HEK293 (cell line): ENCODE measurements at regions not wholly inside any gene's neighbourhood (a gene's known extent, or its start where the extent isn't known, plus 50 kb on each side); places are given as distances from the start of the nearest gene placed in this dataset.

Experiments
- CTCF ChIA-PET: fragments of 350-600 bp; formaldehyde crosslinking; extraction: SDS; loops from one replicate; lab custom pipeline; 2021; ENCODE audit warnings: antibody characterized with exemption; lab: Yijun Ruan, JAX
- POLR2A ChIA-PET: fragments of 300-600 bp; formaldehyde crosslinking; extraction: SDS; loops from one replicate; lab custom pipeline; 2020; ENCODE audit warnings: antibody characterized with exemption, inconsistent platforms; lab: Yijun Ruan, JAX
- H3K27ac ChIP-seq: fragments of 200-500 bp; sonication (Bioruptor generic); 2 replicates; pipeline ENCODE4 v1.5.1; 2014; ENCODE audit warnings: low read depth, low read length, control low read depth, inconsistent platforms; ENCODE audit errors: extremely low read depth
- H3K36me3 ChIP-seq, 2 experiments: fragments of 200-500 bp in 1 of 2; sonication (Bioruptor generic) in 1 of 2; 1 replicate in 1 of 2; 2 replicates in 1 of 2; pipeline ENCODE4 v1.5.1; 2014 to 2017; ENCODE audit warnings: inconsistent platforms in 2 of 2, low read length in 2 of 2; ENCODE audit not compliant: control insufficient read depth in 2 of 2, insufficient read depth in 1 of 2
- H3K4me1 ChIP-seq: fragments of 200-500 bp; sonication (Bioruptor generic); 2 replicates; pipeline ENCODE4 v1.5.1; 2014; ENCODE audit warnings: mild to moderate bottlenecking, low read length, inconsistent platforms; ENCODE audit not compliant: control insufficient read depth, insufficient read depth
- H3K4me3 ChIP-seq: 2 replicates; pipeline ENCODE4 v1.5.1; 2011; ENCODE audit warnings: low read depth, mild to moderate bottlenecking, control low read depth, low read length, moderate library complexity
- H3K9me3 ChIP-seq: fragments of 200-500 bp; sonication (Bioruptor generic); 2 replicates; pipeline ENCODE4 v1.5.1; 2014; ENCODE audit warnings: low read depth, low read length, inconsistent platforms; ENCODE audit not compliant: control insufficient read depth, insufficient read depth
- BCL11A ChIP-seq: fragments of 450-650 bp; formaldehyde crosslinking; IDR thresholded peaks from 2 replicates; pipeline ENCODE4 v1.5.1; 2016; ENCODE audit warnings: low read depth, missing biosample characterization, missing genetic modification characterization
- MZF1 ChIP-seq: fragments of 450-650 bp; formaldehyde crosslinking; IDR thresholded peaks from 2 replicates; pipeline ENCODE4 v1.5.1; 2017; ENCODE audit warnings: missing biosample characterization, missing genetic modification characterization, borderline replicate concordance
- ZBTB1 ChIP-seq: fragments of 450-650 bp; formaldehyde crosslinking; IDR thresholded peaks from 2 replicates; pipeline ENCODE4 v1.5.1; 2016; ENCODE audit warnings: missing biosample characterization, missing genetic modification characterization
- ZBTB48 ChIP-seq: fragments of 450-650 bp; formaldehyde crosslinking; IDR thresholded peaks from 2 replicates; pipeline ENCODE4 v1.5.1; 2016; ENCODE audit warnings: missing biosample characterization, missing genetic modification characterization
- ZNF114 ChIP-seq: fragments of 450-650 bp; formaldehyde crosslinking; IDR thresholded peaks from 2 replicates; pipeline ENCODE4 v1.5.0; 2017; ENCODE audit warnings: missing biosample characterization, missing genetic modification characterization
- ZNF140 ChIP-seq: fragments of 450-650 bp; formaldehyde crosslinking; IDR thresholded peaks from 2 replicates; pipeline ENCODE4 v1.5.1; 2016; ENCODE audit warnings: missing biosample characterization, missing genetic modification characterization
- ZNF26 ChIP-seq: fragments of 450-650 bp; formaldehyde crosslinking; IDR thresholded peaks from 2 replicates; pipeline ENCODE4 v1.5.1; 2016; ENCODE audit warnings: missing biosample characterization, missing genetic modification characterization
- ZNF341 ChIP-seq: fragments of 450-650 bp; formaldehyde crosslinking; IDR thresholded peaks from 2 replicates; pipeline ENCODE4; 2016; ENCODE audit warnings: low read depth, missing biosample characterization, missing genetic modification characterization
- ZNF394 ChIP-seq: fragments of 450-650 bp; formaldehyde crosslinking; IDR thresholded peaks from 2 replicates; pipeline ENCODE4 v1.5.1; 2016; ENCODE audit warnings: missing biosample characterization, missing genetic modification characterization, mild to moderate bottlenecking, moderate library complexity, borderline replicate concordance
- ZNF518A ChIP-seq: fragments of 450-650 bp; formaldehyde crosslinking; conservative IDR thresholded peaks from 2 replicates; pipeline ENCODE4 v1.5.1; 2016; ENCODE audit warnings: low read depth, missing biosample characterization, missing genetic modification characterization
- ZNF629 ChIP-seq: fragments of 450-650 bp; formaldehyde crosslinking; IDR thresholded peaks from 2 replicates; pipeline ENCODE4 v1.5.1; 2017; ENCODE audit warnings: missing biosample characterization, missing genetic modification characterization
- ZNF76 ChIP-seq: fragments of 450-650 bp; formaldehyde crosslinking; IDR thresholded peaks from 2 replicates; pipeline ENCODE4; 2016; ENCODE audit warnings: low read depth, missing biosample characterization, missing genetic modification characterization, borderline replicate concordance
- ZNF785 ChIP-seq: fragments of 450-650 bp; formaldehyde crosslinking; IDR thresholded peaks from 2 replicates; pipeline ENCODE4 v1.5.1; 2016; ENCODE audit warnings: missing biosample characterization, missing genetic modification characterization
- ZNF843 ChIP-seq: fragments of 450-650 bp; formaldehyde crosslinking; IDR thresholded peaks from 2 replicates; pipeline ENCODE4 v1.5.1; 2016; ENCODE audit warnings: missing biosample characterization, missing genetic modification characterization
- TF ChIP-seq, protein P1 (sequence below): fragments of 450-650 bp; formaldehyde crosslinking; IDR thresholded peaks from 2 replicates; pipeline ENCODE4 v1.5.1; 2016; ENCODE audit warnings: missing biosample characterization, missing genetic modification characterization
- TF ChIP-seq, protein P2 (sequence below): fragments of 450-650 bp; formaldehyde crosslinking; IDR thresholded peaks from 2 replicates; pipeline ENCODE4 v1.5.1; 2016; ENCODE audit warnings: missing biosample characterization, missing genetic modification characterization

DNA sequence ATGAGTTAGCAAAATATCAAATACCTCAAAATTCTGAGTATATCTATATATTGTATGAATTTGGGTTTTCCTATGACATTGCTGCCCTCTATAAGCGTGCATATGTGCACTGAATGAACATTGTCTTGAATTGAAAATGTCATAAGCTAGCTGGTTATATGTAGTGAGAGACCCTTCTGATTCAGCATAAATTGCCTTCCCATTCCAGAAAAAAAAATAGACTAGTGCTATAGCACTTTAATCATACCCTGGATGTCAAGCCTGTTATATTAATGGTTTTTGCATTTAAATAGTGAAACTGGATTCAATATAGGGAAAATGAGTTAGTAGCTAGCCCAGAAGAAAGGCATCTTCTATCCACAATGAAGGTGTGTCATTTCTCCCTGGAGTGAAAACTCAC lies 265.1 kb downstream of the TUSC7 start (continued):
- TF ChIP-seq MZF1 (tag by site-specific recombination), result no peak

GRCh38 chr3:116977441-116977840 lies 267.9 kb downstream of the TUSC7 start:
- Histone ChIP-seq H3K9me3 (no peaks in the 10 kb centered on the region), H3K4me3 (no peak overlapping the region), H3K27ac (no peak overlapping the region), H3K36me3 (no peaks in the 10 kb centered on the region), H3K4me1 (no peaks in the 10 kb centered on the region)
- no peak for TF ChIP-seq ZNF140
- TF ChIP-seq ZNF629 (tag by site-specific recombination), result no peak
- no peak for TF ChIP-seq ZNF341
- TF ChIP-seq ZNF26 (tag by site-specific recombination), result no peak
- TF ChIP-seq ZNF518A (tag by site-specific recombination), result no peak
- TF ChIP-seq ZNF843 (tag by site-specific recombination), result no peak
- no peak for TF ChIP-seq BCL11A (tag by site-specific recombination)
- POLR2A ChIA-PET, result no interaction called here
- CTCF ChIA-PET, result no interaction called here

GRCh38 chr3:116980099-116980498 lies 270.5 kb downstream of the TUSC7 start:
- Histone ChIP-seq H3K9me3 (no peaks in the 10 kb centered on the region), H3K27ac (no peak overlapping the region), H3K36me3 (no peaks in the 10 kb centered on the region), H3K4me3 (no peak overlapping the region), H3K4me1 (no peaks in the 10 kb centered on the region)
- ChIA-PET POLR2A (no interaction called here), CTCF (no interaction called here)
- TF ChIP-seq ZNF76 (no peak), ZNF114 (no peak), ZBTB1 (no peak)
- TF ChIP-seq, protein P1, sequence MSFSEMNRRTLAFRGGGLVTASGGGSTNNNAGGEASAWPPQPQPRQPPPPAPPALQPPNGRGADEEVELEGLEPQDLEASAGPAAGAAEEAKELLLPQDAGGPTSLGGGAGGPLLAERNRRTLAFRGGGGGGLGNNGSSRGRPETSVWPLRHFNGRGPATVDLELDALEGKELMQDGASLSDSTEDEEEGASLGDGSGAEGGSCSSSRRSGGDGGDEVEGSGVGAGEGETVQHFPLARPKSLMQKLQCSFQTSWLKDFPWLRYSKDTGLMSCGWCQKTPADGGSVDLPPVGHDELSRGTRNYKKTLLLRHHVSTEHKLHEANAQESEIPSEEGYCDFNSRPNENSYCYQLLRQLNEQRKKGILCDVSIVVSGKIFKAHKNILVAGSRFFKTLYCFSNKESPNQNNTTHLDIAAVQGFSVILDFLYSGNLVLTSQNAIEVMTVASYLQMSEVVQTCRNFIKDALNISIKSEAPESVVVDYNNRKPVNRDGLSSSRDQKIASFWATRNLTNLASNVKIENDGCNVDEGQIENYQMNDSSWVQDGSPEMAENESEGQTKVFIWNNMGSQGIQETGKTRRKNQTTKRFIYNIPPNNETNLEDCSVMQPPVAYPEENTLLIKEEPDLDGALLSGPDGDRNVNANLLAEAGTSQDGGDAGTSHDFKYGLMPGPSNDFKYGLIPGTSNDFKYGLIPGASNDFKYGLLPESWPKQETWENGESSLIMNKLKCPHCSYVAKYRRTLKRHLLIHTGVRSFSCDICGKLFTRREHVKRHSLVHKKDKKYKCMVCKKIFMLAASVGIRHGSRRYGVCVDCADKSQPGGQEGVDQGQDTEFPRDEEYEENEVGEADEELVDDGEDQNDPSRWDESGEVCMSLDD (tag by site-specific recombination), result no peak

- Histone ChIP-seq H3K4me1 (no peaks in the 10 kb centered on the region), H3K9me3 (no peaks in the 10 kb centered on the region), H3K36me3 (no peaks in the 10 kb centered on the region), H3K27ac (no peak overlapping the region), H3K4me3 (no peak overlapping the region)
- CTCF ChIA-PET, result no interaction called here
- POLR2A ChIA-PET, result no interaction called here
- TF ChIP-seq ZNF394 (tag by site-specific recombination), result no peak
- no peak for TF ChIP-seq ZNF785
- TF ChIP-seq, protein P2, sequence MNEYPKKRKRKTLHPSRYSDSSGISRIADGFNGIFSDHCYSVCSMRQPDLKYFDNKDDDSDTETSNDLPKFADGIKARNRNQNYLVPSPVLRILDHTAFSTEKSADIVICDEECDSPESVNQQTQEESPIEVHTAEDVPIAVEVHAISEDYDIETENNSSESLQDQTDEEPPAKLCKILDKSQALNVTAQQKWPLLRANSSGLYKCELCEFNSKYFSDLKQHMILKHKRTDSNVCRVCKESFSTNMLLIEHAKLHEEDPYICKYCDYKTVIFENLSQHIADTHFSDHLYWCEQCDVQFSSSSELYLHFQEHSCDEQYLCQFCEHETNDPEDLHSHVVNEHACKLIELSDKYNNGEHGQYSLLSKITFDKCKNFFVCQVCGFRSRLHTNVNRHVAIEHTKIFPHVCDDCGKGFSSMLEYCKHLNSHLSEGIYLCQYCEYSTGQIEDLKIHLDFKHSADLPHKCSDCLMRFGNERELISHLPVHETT (tag by site-specific recombination), result no peak
- TF ChIP-seq, protein P1 (tag by site-specific recombination), result no peak
- no peak for TF ChIP-seq ZBTB48 (tag by site-specific recombination)
Observed at GRCh38 chr3:116981089-116981488, 271.5 kb downstream of the TUSC7 start.
